Thyroid gland (tissue), 4 donors: ENCODE measurements at regions not wholly inside any gene's neighbourhood (a gene's known extent, or its start where the extent isn't known, plus 50 kb on each side); places are given as distances from the start of the nearest gene placed in this dataset.
"Not testable (repeated sequence)": the region's sequence is repeated elsewhere in the genome, so short reads cannot be mapped to it uniquely, and the experiment has no call there.

ENCODE experiments used
- CTCF ChIP-seq, 6 experiments: fragments of 200-600 bp in 3 of 6; fragments of 450-650 bp in 3 of 6; sonication (generic) in 3 of 6; IDR thresholded peaks; one replicate each; pipeline ENCODE4 v1.5.1; 2016 to 2019; ENCODE audit warnings: antibody characterized with exemption in 6 of 6, mild to moderate bottlenecking in 2 of 6, inconsistent platforms in 1 of 6, moderate library complexity in 1 of 6
- POLR2A ChIP-seq, 2 donors: fragments of 450-650 bp; IDR thresholded peaks; one replicate each; pipeline ENCODE4 v1.6.1; 2017; ENCODE audit warnings: antibody characterized with exemption in 2 of 2, mild to moderate bottlenecking in 2 of 2, moderate library complexity in 1 of 2

DNA sequence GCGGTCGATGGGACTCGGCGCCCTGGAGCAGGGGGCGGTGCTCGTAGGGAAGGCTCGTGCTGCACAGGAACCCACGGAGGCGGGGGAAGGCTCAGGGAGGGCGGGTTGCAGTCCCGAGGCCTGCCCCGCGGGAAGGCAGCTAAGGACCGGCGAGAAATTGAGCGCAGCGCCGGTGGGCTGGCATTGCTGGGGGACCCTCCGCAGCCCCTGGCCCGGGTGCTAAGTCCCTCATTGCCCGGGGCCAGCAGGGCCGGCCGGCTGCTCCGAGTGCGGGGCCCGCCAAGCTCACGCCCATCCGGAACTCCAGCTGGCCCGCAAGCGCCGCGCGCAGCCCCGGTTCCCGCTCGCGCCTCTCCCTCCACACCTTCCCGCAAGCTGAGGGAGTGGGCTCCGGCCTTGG is 576.8 kb upstream of the LINC00305 start:
- TF ChIP-seq CTCF, POLR2A (IDR thresholded peaks at IDR 0.05): not testable (repeated sequence)
